HEK293T (cell line): ENCODE measurements at regions not wholly inside any gene's neighbourhood (a gene's known extent, or its start where the extent isn't known, plus 50 kb on each side); places are given as distances from the start of the nearest gene placed in this dataset.

ENCODE experiments used
- CTCF ChIA-PET: fragments of 350-600 bp; formaldehyde crosslinking; extraction: SDS; loops from one replicate; lab custom pipeline; 2021; ENCODE audit warnings: antibody characterized with exemption, inconsistent platforms; lab: Yijun Ruan, JAX
- POLR2A ChIA-PET: fragments of 350-600 bp; formaldehyde crosslinking; extraction: SDS; loops from one replicate; lab custom pipeline; 2020; ENCODE audit warnings: antibody characterized with exemption, inconsistent platforms; lab: Yijun Ruan, JAX
- DNase-seq: peaks from one replicate; pipeline ENCODE4 v3.0.0; 2012; ENCODE audit warnings: mixed read lengths; ENCODE audit errors: extremely low spot score
- ARNT ChIP-seq: fragments of 450-650 bp; IDR thresholded peaks from 2 replicates; pipeline ENCODE4 v1.6.1; 2017; ENCODE audit warnings: mild to moderate bottlenecking
- BHLHE40 ChIP-seq: fragments of 450-650 bp; IDR thresholded peaks from 2 replicates; pipeline ENCODE4 v1.6.1; 2016; ENCODE audit warnings: mild to moderate bottlenecking, moderate library complexity, borderline replicate concordance
- CTBP1 ChIP-seq: fragments of 450-650 bp; IDR thresholded peaks from 2 replicates; pipeline ENCODE4 v1.6.1; 2016; ENCODE audit warnings: borderline replicate concordance
- ELF4 ChIP-seq: fragments of 450-650 bp; IDR thresholded peaks from 2 replicates; pipeline ENCODE4 v1.6.1; 2017; ENCODE audit warnings: antibody characterized with exemption
- FOXA1 ChIP-seq: fragments of 450-650 bp; IDR thresholded peaks from 2 replicates; pipeline ENCODE4 v1.6.1; 2016; ENCODE audit warnings: mild to moderate bottlenecking
- FOXK2 ChIP-seq: fragments of 450-650 bp; IDR thresholded peaks from 2 replicates; pipeline ENCODE4 v1.6.1; 2016; ENCODE audit warnings: mild to moderate bottlenecking
- FOXM1 ChIP-seq: fragments of 450-650 bp; IDR thresholded peaks from 2 replicates; pipeline ENCODE4 v1.6.1; 2017; ENCODE audit warnings: mild to moderate bottlenecking, borderline replicate concordance
- HDGF ChIP-seq: fragments of 450-650 bp; IDR thresholded peaks from 2 replicates; pipeline ENCODE4 v1.6.1; 2017; ENCODE audit warnings: antibody characterized with exemption, borderline replicate concordance
- L3MBTL2 ChIP-seq: fragments of 450-650 bp; conservative IDR thresholded peaks from 2 replicates; pipeline ENCODE4 v1.6.1; 2016; ENCODE audit warnings: mild to moderate bottlenecking
- LEF1 ChIP-seq: fragments of 450-650 bp; IDR thresholded peaks from 2 replicates; pipeline ENCODE4 v1.6.1; 2017; ENCODE audit warnings: mild to moderate bottlenecking, borderline replicate concordance
- NFRKB ChIP-seq: fragments of 450-650 bp; IDR thresholded peaks from 2 replicates; pipeline ENCODE4 v1.6.1; 2016; ENCODE audit warnings: mild to moderate bottlenecking, moderate library complexity
- SP1 ChIP-seq: fragments of 450-650 bp; IDR thresholded peaks from 2 replicates; pipeline ENCODE4 v1.6.1; 2017
- SUZ12 ChIP-seq: fragments of 450-650 bp; IDR thresholded peaks from 2 replicates; pipeline ENCODE4 v1.6.1; 2016; ENCODE audit warnings: mild to moderate bottlenecking
- TARDBP ChIP-seq: fragments of 450-650 bp; IDR thresholded peaks from 2 replicates; pipeline ENCODE4 v1.6.1; 2016
- ZNF384 ChIP-seq: fragments of 450-650 bp; IDR thresholded peaks from 2 replicates; pipeline ENCODE4 v1.6.1; 2016
- TF ChIP-seq, protein P1 (sequence below): fragments of 450-650 bp; IDR thresholded peaks from 2 replicates; pipeline ENCODE4 v1.6.1; 2016

DNA sequence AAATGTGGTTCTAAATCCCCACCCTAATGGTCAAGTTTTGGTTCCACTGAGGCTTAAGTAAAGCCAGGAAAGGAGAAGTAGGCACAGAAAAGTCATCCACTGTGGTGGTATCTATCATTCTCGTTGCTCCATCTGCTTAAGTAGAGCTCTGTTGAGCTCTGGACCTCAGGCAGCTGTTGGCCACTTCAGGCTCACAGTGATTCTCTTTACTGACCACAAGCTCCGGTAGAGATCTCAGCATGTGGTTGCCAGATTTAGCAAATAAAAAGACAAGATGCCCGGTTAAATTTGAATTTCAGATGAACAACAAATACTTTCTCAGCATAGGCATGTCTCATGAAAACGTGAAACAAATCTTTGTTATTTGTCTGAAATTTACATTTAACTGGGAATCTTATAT, 132.3 kb upstream of the PTCHD1 start:
- ChIA-PET CTCF (no interaction called here), POLR2A (no interaction called here)
- no peak for TF ChIP-seq BHLHE40
- no peak for TF ChIP-seq SP1
- TF ChIP-seq NFRKB, result no peak
- no peak for TF ChIP-seq L3MBTL2
- no peak for TF ChIP-seq FOXM1
- no peak for TF ChIP-seq FOXA1
- TF ChIP-seq HDGF, result no peak
- no peak for TF ChIP-seq ELF4
- no peak for TF ChIP-seq TARDBP
- TF ChIP-seq ZNF384, result no peak
- no peak for TF ChIP-seq LEF1
- TF ChIP-seq SUZ12, result no peak
- TF ChIP-seq, protein P1, sequence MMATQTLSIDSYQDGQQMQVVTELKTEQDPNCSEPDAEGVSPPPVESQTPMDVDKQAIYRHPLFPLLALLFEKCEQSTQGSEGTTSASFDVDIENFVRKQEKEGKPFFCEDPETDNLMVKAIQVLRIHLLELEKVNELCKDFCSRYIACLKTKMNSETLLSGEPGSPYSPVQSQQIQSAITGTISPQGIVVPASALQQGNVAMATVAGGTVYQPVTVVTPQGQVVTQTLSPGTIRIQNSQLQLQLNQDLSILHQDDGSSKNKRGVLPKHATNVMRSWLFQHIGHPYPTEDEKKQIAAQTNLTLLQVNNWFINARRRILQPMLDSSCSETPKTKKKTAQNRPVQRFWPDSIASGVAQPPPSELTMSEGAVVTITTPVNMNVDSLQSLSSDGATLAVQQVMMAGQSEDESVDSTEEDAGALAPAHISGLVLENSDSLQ, result no peak
- TF ChIP-seq ARNT, result no peak
- no peak for TF ChIP-seq FOXK2
- DNase-seq, result no peak

DNA sequence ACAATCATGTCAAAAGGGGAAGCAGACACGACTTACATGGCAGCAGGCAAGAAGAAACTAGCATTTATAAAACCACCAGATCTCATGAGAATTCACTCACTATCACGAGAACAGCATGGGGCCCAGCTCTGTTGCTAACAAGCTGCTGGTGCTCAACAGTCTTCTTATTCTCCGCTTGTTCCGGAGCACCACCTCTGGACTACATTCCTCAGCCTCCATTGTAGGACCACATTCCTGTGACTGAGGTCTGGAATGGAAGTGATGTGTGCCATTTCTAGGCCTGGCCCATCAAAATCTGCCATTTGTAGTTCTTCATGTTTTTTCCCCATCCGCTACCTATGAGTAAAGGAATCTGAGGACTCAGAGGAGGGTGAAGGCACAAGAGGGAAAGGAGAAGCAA, 111.5 kb upstream of the PTCHD1 start:
- no peak for TF ChIP-seq TARDBP
- TF ChIP-seq, protein P1, result no peak
- TF ChIP-seq SP1, result no peak
- no peak for TF ChIP-seq CTBP1
- no peak for TF ChIP-seq ZNF384
- TF ChIP-seq FOXK2, result no peak
- no peak for TF ChIP-seq ARNT
- TF ChIP-seq BHLHE40, result no peak
- no peak for TF ChIP-seq L3MBTL2
- no peak for TF ChIP-seq FOXA1
- ChIA-PET POLR2A (no interaction called here), CTCF (no interaction called here)
- DNase-seq, result no peak

DNA sequence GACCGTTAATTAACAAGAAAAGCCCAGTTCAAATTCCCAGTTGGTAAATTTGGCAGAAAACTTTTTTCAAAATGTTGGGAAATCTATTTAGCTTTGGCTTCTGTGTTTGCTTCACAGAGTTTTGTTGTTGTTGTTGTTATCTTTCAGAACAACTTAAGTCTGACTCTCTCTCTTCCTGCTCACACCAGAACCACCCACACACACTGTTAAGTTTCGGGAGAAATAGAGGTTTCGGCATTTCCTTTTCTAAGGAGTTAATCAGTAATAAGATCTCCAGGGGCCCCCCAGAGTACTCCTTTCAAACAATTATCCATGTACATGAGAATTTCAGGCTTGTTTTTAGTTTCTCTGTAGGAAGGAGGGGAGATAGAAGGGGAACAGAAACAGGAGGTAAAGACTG, 106.2 kb upstream of the PTCHD1 start:
- POLR2A ChIA-PET, result no interaction called here
- no peak for DNase-seq
- CTCF ChIA-PET, result no interaction called here
- TF ChIP-seq, protein P1, result no peak
- TF ChIP-seq HDGF (no peak), FOXM1 (no peak), ZNF384 (no peak), BHLHE40 (no peak), ARNT (no peak), FOXA1 (no peak), SUZ12 (no peak), TARDBP (no peak), NFRKB (no peak), FOXK2 (no peak)

DNA sequence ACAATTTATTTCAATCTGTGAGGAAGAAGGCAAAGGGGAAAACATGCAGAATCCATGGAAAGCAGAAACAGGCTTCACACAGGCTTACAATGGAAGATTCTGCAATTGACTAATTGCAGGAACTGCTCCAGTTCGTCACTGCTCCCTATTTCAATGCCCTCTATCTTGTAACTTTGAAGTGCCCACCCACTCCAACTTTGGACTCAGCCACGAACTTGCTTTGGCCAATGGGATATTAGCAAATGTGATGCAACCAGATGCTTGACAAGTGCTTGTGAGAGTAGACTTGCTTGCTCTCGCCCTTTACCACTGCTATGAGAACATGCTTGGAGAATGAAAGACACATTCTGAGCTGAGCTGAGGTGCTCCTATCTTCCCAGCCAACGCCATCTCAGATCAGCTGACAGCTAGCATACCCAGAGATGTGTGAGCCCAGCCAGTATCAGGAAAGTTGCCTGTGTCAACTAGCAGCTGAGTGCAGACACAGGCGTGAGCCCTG, 105.7 kb upstream of the PTCHD1 start:
- ChIA-PET POLR2A (no interaction called here), CTCF (no interaction called here)
- no peak for DNase-seq
- TF ChIP-seq SP1 (no peak), FOXK2 (no peak), L3MBTL2 (no peak), LEF1 (no peak)

DNA sequence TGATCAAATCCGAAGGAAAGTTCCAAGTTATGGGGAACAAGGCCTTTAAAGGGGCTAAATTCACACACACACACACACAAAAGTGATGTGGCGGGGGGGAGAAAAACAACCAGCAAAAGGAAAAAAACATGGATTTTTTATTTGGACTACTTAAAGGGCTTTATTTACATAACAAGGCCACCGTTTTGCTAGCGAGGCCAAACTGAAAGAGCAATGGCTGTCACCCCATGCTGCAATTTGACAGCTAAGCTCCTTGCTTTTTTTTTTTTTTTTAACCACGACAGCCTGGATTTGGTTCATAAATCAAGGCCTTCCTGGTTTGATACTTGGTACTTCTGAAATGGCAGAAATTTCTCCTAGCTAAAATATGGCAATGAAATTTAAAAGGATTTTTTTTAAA, 99.6 kb upstream of the PTCHD1 start:
- no peak for DNase-seq

More for the DNA sequence above, 99.6 kb upstream of the PTCHD1 start:
- ChIA-PET POLR2A (no interaction called here), CTCF (no interaction called here)
- TF ChIP-seq ZNF384, result no peak
- TF ChIP-seq, protein P1, result no peak
- TF ChIP-seq ARNT, result no peak
- no peak for TF ChIP-seq L3MBTL2
- no peak for TF ChIP-seq BHLHE40
- TF ChIP-seq SUZ12, result no peak
- TF ChIP-seq SP1, result no peak
- TF ChIP-seq FOXK2, result no peak
- no peak for TF ChIP-seq NFRKB
- no peak for TF ChIP-seq CTBP1
- TF ChIP-seq TARDBP, result no peak
- TF ChIP-seq FOXM1, result no peak
- no peak for TF ChIP-seq HDGF
- no peak for TF ChIP-seq FOXA1
- no peak for TF ChIP-seq LEF1
- TF ChIP-seq ELF4, result no peak
